ENCODE measurements at regions not wholly inside any gene's neighbourhood (a gene's known extent, or its start where the extent isn't known, plus 50 kb on each side); places are given as distances from the start of the nearest gene placed in this dataset.

DNA sequence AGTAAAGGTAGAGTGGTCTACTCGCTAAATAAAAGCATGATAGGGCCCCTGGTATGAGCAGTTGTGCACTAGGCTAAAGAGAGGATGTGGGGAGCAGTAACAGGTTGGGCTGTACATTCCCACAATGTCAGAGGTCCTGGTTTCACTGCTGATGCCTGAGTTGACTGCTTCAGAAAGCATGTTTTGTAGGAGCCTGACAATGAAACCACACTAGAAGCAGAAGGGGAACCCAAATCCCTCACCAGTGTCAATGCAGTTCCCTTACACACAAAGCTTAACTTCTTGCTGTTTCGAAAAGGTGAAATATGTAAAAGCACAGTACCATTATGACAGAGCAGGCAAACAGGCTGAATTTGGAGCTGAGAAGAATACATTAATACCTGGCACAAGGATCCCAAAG is 291.7 kb upstream of the KYNU start:
- TF ChIP-seq POLR2A (IDR thresholded peaks at IDR 0.05; ENCODE audit: low read depth, low read length) (no peak), CTCF (IDR thresholded peaks at IDR 0.05; ENCODE audit: extremely low read depth in 1 of 2, insufficient read depth in 1 of 2, low read depth in 1 of 2, low read length in 2 of 2) (no peak), EZH2 (IDR thresholded peaks at IDR 0.05; ENCODE audit: borderline replicate concordance, low read depth, low read length, severe bottlenecking) (no peak), POLR2AphosphoS5 (IDR thresholded peaks at IDR 0.05; ENCODE audit: insufficient read depth, low read depth, low read length) (no peak), MYC (IDR thresholded peaks at IDR 0.05; ENCODE audit: low read depth, low read length) (no peak), FOS (IDR thresholded peaks at IDR 0.05; ENCODE audit: borderline replicate concordance, insufficient read depth, low read length) (no peak), JUN (IDR thresholded peaks at IDR 0.05; ENCODE audit: borderline replicate concordance, insufficient read depth, insufficient read length, low read depth) (no peak), MAX (IDR thresholded peaks at IDR 0.05; ENCODE audit: insufficient read depth, insufficient read length) (no peak), GATA2 (IDR thresholded peaks at IDR 0.05; ENCODE audit: insufficient read depth, insufficient read length, low read depth, low read length) (no peak)

Measured in endothelial cell of umbilical vein (primary cell).